Bronchial epithelial cell (primary cell): ENCODE measurements at regions not wholly inside any gene's neighbourhood (a gene's known extent, or its start where the extent isn't known, plus 50 kb on each side); places are given as distances from the start of the nearest gene placed in this dataset.

ENCODE experiments used
- DNase-seq: peaks from one replicate; pipeline ENCODE4 v3.0.0-alpha.2; 2010; ENCODE audit warnings: low read depth
- FAIRE-seq: peaks from 2 replicates; lab custom pipeline; 2011; peaks lifted over from hg19 to GRCh38; lab: Jason Lieb, UNC
- H3K27me3 ChIP-seq: 2 replicates; pipeline ENCODE4 v1.5.1; 2011; ENCODE audit warnings: low read length; ENCODE audit not compliant: control insufficient read depth, insufficient read depth
- H3K36me3 ChIP-seq: 2 replicates; pipeline ENCODE4 v1.5.1; 2011; ENCODE audit warnings: low read length; ENCODE audit not compliant: control insufficient read depth, insufficient read depth
- H3K4me3 ChIP-seq: 2 replicates; pipeline ENCODE4 v1.5.1; 2011; ENCODE audit warnings: mild to moderate bottlenecking, low read depth, low read length, control low read depth
- CTCF ChIP-seq: IDR thresholded peaks from 2 replicates; pipeline ENCODE4 v1.5.1; 2011; ENCODE audit warnings: mild to moderate bottlenecking, moderate library complexity, low read length, control low read depth, inconsistent platforms; ENCODE audit not compliant: insufficient read depth, severe bottlenecking

- DNase-seq = no peak
- FAIRE-seq = no peak
- H3K27me3 ChIP-seq = no peaks in the 10 kb centered on the region
- no peaks in the 10 kb centered on the region for H3K36me3 ChIP-seq
- no peak overlapping the region for H3K4me3 ChIP-seq
- TF ChIP-seq CTCF = no peak
These were observed 83.4 kb upstream of the NKX1-1 start for GRCh38 chr4:1489639-1489995.

GRCh38 chr4:1488831-1489638 is 82.8 kb upstream of the NKX1-1 start:
- Histone ChIP-seq H3K4me3 (no peak overlapping the region), H3K27me3 (no peaks in the 10 kb centered on the region)

GRCh38 chr4:1488357-1488756 is 82.1 kb upstream of the NKX1-1 start:
- no peak for FAIRE-seq
- TF ChIP-seq CTCF = no peak
- Histone ChIP-seq H3K4me3 (no peak overlapping the region), H3K36me3 (no peaks in the 10 kb centered on the region), H3K27me3 (no peaks in the 10 kb centered on the region)
- no peak for DNase-seq

More at GRCh38 chr4:1488831-1489638, 82.8 kb upstream of the NKX1-1 start:
- H3K36me3 ChIP-seq = no peaks in the 10 kb centered on the region
- DNase-seq = no peak
- no peak for TF ChIP-seq CTCF
- no peak for FAIRE-seq

- TF ChIP-seq CTCF = no peak
- Histone ChIP-seq H3K36me3 (no peaks in the 10 kb centered on the region), H3K27me3 (no peaks in the 10 kb centered on the region), H3K4me3 (no peak overlapping the region)
- FAIRE-seq (no peak), DNase-seq (no peak)
These were observed 81.5 kb upstream of the NKX1-1 start for GRCh38 chr4:1487761-1488160.

GRCh38 chr4:1487106-1487505 is 80.9 kb upstream of the NKX1-1 start:
- Histone ChIP-seq H3K36me3 (no peaks in the 10 kb centered on the region), H3K4me3 (no peak overlapping the region), H3K27me3 (no peaks in the 10 kb centered on the region)
- FAIRE-seq (no peak), DNase-seq (no peak)
- no peak for TF ChIP-seq CTCF

- Histone ChIP-seq H3K27me3 (no peaks in the 10 kb centered on the region), H3K36me3 (no peaks in the 10 kb centered on the region), H3K4me3 (no peak overlapping the region)
- TF ChIP-seq CTCF = no peak
- FAIRE-seq (no peak), DNase-seq (no peak)
These were observed 79.0 kb upstream of the NKX1-1 start for GRCh38 chr4:1485280-1485679.
